Parathyroid adenoma (tissue), 2 donors: ENCODE measurements at regions not wholly inside any gene's neighbourhood (a gene's known extent, or its start where the extent isn't known, plus 50 kb on each side); places are given as distances from the start of the nearest gene placed in this dataset.
"Not testable (repeated sequence)": the region's sequence is repeated elsewhere in the genome, so short reads cannot be mapped to it uniquely, and the experiment has no call there.

ENCODE experiments used
- H2AFZ ChIP-seq: fragments of 300-600 bp; sonication (generic); one replicate; pipeline ENCODE4 v1.7.0; 2017; ENCODE audit warnings: antibody characterized with exemption, mild to moderate bottlenecking
- H3K27ac ChIP-seq: fragments of 300-600 bp; sonication (generic); one replicate; pipeline ENCODE4 v1.7.0; 2017
- H3K27me3 ChIP-seq: fragments of 300-600 bp; sonication (generic); one replicate; pipeline ENCODE4 v1.7.0; 2017; ENCODE audit warnings: low read length; ENCODE audit not compliant: control insufficient read depth, insufficient read depth
- H3K36me3 ChIP-seq: fragments of 300-600 bp; sonication (generic); one replicate; pipeline ENCODE4 v1.7.0; 2017; ENCODE audit warnings: low read length; ENCODE audit not compliant: control insufficient read depth, insufficient read depth
- H3K4me1 ChIP-seq: fragments of 300-600 bp; sonication (generic); one replicate; pipeline ENCODE4 v1.7.0; 2017; ENCODE audit warnings: control low read depth
- H3K4me2 ChIP-seq: fragments of 300-600 bp; sonication (generic); one replicate; pipeline ENCODE4 v1.7.0; 2017; ENCODE audit warnings: low read length
- H3K4me3 ChIP-seq: fragments of 300-600 bp; sonication (generic); one replicate; pipeline ENCODE4 v1.7.0; 2017; ENCODE audit warnings: low read depth, low read length
- H3K79me2 ChIP-seq: fragments of 300-600 bp; sonication (generic); one replicate; pipeline ENCODE4 v1.7.0; 2017; ENCODE audit warnings: control low read depth
- H3K9ac ChIP-seq: fragments of 300-600 bp; sonication (generic); one replicate; pipeline ENCODE4 v1.7.0; 2017; ENCODE audit warnings: mild to moderate bottlenecking
- H3K9me3 ChIP-seq: fragments of 300-600 bp; sonication (generic); one replicate; pipeline ENCODE4 v1.7.0; 2017; ENCODE audit warnings: low read length; ENCODE audit not compliant: control insufficient read depth
- TF ChIP-seq, protein P1 (sequence below): fragments of 300-600 bp; sonication (generic); IDR thresholded peaks from one replicate; pipeline ENCODE4 v1.7.0; 2017; ENCODE audit warnings: antibody characterized with exemption, mild to moderate bottlenecking
- donor health status: primary hyperparathyroidism.

DNA sequence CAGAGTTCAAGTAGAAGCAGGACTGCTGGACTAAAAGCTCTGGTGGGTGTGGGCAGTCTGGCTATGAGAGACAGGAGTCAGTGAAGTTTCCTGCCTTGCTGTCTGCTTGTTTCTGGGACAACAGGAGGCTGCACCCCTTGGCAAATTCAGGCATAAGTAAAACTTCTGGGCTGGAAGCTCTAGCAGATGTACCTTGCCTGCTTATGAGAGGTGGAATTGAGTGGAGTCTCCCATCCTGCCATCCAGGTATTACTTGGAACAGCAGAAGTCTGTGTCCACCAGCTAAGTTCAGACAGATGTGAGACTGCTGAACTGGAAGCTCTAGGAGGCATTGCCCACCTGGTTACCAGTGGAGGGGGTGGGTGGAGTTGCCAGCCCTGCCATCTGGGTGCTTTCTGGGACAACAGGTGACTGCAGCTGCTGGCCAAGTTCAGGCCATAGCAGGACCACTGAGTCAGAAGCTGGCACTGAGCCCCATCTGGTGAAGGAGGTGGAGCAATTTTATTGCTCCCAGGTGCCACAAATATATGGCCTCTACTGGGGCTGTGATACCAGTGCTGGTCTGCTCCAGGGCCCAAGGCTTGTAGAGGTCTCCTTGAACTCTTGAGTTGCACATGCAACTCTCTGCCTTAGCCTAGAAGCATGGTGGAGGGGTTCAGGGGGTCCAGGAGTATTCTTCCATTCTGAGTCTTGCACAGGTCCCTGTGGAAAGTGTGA is 199.4 kb upstream of the FN1 start:
- no peaks in the 10 kb centered on the region for H3K9me3 ChIP-seq
- no peaks in the 10 kb centered on the region for H3K4me1 ChIP-seq
- no peak overlapping the region for H3K27ac ChIP-seq
- TF ChIP-seq, protein P1, sequence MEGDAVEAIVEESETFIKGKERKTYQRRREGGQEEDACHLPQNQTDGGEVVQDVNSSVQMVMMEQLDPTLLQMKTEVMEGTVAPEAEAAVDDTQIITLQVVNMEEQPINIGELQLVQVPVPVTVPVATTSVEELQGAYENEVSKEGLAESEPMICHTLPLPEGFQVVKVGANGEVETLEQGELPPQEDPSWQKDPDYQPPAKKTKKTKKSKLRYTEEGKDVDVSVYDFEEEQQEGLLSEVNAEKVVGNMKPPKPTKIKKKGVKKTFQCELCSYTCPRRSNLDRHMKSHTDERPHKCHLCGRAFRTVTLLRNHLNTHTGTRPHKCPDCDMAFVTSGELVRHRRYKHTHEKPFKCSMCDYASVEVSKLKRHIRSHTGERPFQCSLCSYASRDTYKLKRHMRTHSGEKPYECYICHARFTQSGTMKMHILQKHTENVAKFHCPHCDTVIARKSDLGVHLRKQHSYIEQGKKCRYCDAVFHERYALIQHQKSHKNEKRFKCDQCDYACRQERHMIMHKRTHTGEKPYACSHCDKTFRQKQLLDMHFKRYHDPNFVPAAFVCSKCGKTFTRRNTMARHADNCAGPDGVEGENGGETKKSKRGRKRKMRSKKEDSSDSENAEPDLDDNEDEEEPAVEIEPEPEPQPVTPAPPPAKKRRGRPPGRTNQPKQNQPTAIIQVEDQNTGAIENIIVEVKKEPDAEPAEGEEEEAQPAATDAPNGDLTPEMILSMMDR: no peak
- no peaks in the 10 kb centered on the region for H3K79me2 ChIP-seq
- no peak overlapping the region for H3K4me3 ChIP-seq
- no peak overlapping the region for H3K4me2 ChIP-seq
- H3K36me3 ChIP-seq: no peaks in the 10 kb centered on the region
- no peak overlapping the region for H2AFZ ChIP-seq
- no peak overlapping the region for H3K9ac ChIP-seq
- H3K27me3 ChIP-seq: no peaks in the 10 kb centered on the region

DNA sequence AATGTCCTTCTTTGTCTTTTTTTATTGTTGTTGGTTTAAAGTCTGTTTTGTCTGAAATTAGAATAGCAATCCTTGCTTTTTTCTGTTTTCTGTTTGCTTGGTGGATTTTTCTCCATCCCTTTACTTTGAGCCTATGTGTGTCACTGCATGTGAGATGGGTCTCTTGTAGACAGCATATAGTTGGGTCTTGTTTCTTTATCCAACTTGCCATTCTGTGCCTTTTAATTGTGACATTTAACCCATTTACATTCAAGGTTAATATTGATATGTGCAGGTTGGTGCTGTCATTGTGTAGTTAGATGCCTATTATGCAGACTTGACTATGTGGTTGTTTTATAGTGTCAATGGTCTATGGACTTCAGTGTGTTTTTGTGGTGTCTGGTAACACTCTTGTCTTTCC is 197.5 kb upstream of the FN1 start:
- H3K4me2 ChIP-seq: no peak overlapping the region
- H2AFZ ChIP-seq: no peak overlapping the region
- H3K79me2 ChIP-seq: no peaks in the 10 kb centered on the region
- no peaks in the 10 kb centered on the region for H3K9me3 ChIP-seq
- no peak overlapping the region for H3K4me3 ChIP-seq
- H3K27ac ChIP-seq: no peak overlapping the region
- TF ChIP-seq, protein P1: no peak
- no peaks in the 10 kb centered on the region for H3K27me3 ChIP-seq
- H3K36me3 ChIP-seq: no peaks in the 10 kb centered on the region
- no peak overlapping the region for H3K9ac ChIP-seq
- no peaks in the 10 kb centered on the region for H3K4me1 ChIP-seq

DNA sequence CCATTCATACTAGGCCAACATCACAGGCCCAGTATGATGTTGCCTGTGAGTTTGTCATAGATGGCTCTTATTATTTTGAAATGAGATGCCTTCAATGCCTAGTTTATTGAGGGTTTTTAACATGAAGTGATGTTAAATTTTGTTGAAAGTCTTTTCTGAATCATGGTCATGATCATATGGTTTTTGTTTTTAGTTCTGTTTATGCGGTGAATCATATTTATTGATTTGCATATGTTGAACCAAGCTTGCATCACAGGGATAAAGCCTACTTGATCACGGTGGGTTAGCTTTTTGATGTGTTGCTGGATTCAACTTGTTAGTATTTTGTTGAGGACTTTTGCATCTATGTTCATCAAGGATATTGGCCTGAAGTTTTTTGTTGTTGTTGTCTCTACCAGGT is 195.8 kb upstream of the FN1 start:
- Histone ChIP-seq H3K4me2 (no peak overlapping the region), H3K27me3 (no peaks in the 10 kb centered on the region), H3K4me3 (no peak overlapping the region), H3K79me2 (no peaks in the 10 kb centered on the region), H3K27ac (no peak overlapping the region), H3K9me3 (no peaks in the 10 kb centered on the region), H2AFZ (no peak overlapping the region), H3K4me1 (no peaks in the 10 kb centered on the region), H3K36me3 (no peaks in the 10 kb centered on the region), H3K9ac (no peak overlapping the region)
- TF ChIP-seq, protein P1: no peak

DNA sequence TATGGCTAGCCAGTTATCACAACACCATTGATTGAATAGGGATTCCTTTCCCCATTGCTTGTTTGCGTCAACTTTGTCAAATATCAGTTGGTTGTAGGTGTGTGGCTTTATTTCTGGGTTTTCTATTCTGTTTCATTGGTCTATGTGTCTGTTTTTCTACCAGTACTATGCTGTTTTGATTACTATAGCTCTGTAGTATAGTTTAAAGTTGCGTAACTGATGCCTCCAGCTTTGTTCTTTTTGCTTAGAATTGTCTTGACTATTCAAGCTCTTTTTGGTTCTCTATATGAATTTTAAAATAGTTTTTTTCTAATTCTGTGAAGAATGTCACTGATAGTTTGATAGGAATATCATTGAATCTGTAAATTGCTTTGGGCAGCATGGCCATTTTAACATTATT is 194.9 kb upstream of the FN1 start:
- not testable (repeated sequence) for H3K9me3 ChIP-seq, H3K4me1 ChIP-seq, H3K79me2 ChIP-seq, H3K4me3 ChIP-seq, H2AFZ ChIP-seq, H3K27me3 ChIP-seq, H3K9ac ChIP-seq, H3K27ac ChIP-seq, H3K4me2 ChIP-seq, H3K36me3 ChIP-seq

DNA sequence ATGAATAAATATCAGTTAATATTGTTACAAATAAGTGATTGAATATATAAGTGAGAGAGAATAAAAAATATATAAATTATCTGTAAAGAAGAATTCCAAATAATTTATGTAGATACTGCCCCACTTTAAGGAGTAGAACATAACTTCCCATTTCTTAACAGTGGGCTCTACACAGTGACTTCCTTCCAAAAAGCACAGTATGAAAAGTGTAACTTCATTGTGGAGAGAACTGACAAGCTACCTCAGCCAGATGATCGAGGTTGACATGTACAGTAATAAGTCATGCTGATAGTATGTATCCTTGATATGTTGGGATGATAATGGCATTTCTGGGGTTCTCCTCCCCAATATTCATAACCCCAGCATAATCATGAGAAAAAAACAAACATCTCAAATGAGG is 191.9 kb upstream of the FN1 start:
- Histone ChIP-seq H3K36me3 (no peaks in the 10 kb centered on the region), H3K27me3 (no peaks in the 10 kb centered on the region), H3K9me3 (no peaks in the 10 kb centered on the region), H2AFZ (no peak overlapping the region), H3K4me2 (no peak overlapping the region), H3K27ac (no peak overlapping the region), H3K4me1 (no peaks in the 10 kb centered on the region), H3K4me3 (no peak overlapping the region), H3K9ac (no peak overlapping the region), H3K79me2 (no peaks in the 10 kb centered on the region)
- TF ChIP-seq, protein P1: no peak
